Esophagus (tissue), 2 donors: ENCODE measurements at regions not wholly inside any gene's neighbourhood (a gene's known extent, or its start where the extent isn't known, plus 50 kb on each side); places are given as distances from the start of the nearest gene placed in this dataset.

ENCODE experiments used
- H3K27ac ChIP-seq, 2 donors: one replicate each; pipeline ENCODE4 v1.5.1; 2013; ENCODE audit warnings: low read depth in 2 of 2, mild to moderate bottlenecking in 2 of 2, inconsistent platforms in 1 of 2, low read length in 1 of 2, moderate library complexity in 1 of 2
- H3K27me3 ChIP-seq, 2 donors: one replicate each; pipeline ENCODE4 v1.6.1; 2013; ENCODE audit warnings: low read length in 2 of 2, control low read depth in 1 of 2, mild to moderate bottlenecking in 1 of 2; ENCODE audit not compliant: insufficient read depth in 2 of 2, control insufficient read depth in 1 of 2
- H3K36me3 ChIP-seq, 2 donors: one replicate each; pipeline ENCODE4 v1.6.1; 2013; ENCODE audit warnings: low read length in 1 of 2; ENCODE audit not compliant: control insufficient read depth in 2 of 2, insufficient read depth in 2 of 2
- H3K4me1 ChIP-seq, 2 donors: one replicate each; pipeline ENCODE4 v1.6.1; 2013; ENCODE audit warnings: low read length in 1 of 2; ENCODE audit not compliant: control insufficient read depth in 2 of 2, insufficient read depth in 2 of 2
- H3K4me3 ChIP-seq, 2 donors: one replicate each; pipeline ENCODE4 v1.5.1; 2013; ENCODE audit warnings: low read length in 2 of 2, mild to moderate bottlenecking in 2 of 2, low read depth in 1 of 2, moderate library complexity in 1 of 2
- H3K9me3 ChIP-seq, 2 donors: one replicate each; pipeline ENCODE4 v1.6.1; 2013; ENCODE audit warnings: mild to moderate bottlenecking in 2 of 2, low read depth in 1 of 2, low read length in 1 of 2, moderate library complexity in 1 of 2; ENCODE audit not compliant: control insufficient read depth in 2 of 2, insufficient read depth in 1 of 2
- WGBS, 2 donors: extraction: QIAGEN DNeasy Blood & Tissue Kit; methylation state at CpG; one replicate each; pipeline ENCODE4 v1.1.7; 2013; 5-methylcytosine and 5-hydroxymethylcytosine counted together
- donor health status: healthy with polysubstance abuse.
- donor health status: Bipolar disorder and iron deficiency.

GRCh38 chr12:116425256-116426193, 133.7 kb upstream of the MAP1LC3B2 start:
- WGBS, 2 donors = 77 to 94% methylated on average over 15 of the region's 15 CpGs
- H3K4me1 ChIP-seq = no peaks in the 10 kb centered on the region
- no peaks in the 10 kb centered on the region for H3K27me3 ChIP-seq
- no peak overlapping the region for H3K27ac ChIP-seq
- H3K36me3 ChIP-seq = no peaks in the 10 kb centered on the region
- no peak overlapping the region for H3K4me3 ChIP-seq
- H3K9me3 ChIP-seq = no peaks in the 10 kb centered on the region

DNA sequence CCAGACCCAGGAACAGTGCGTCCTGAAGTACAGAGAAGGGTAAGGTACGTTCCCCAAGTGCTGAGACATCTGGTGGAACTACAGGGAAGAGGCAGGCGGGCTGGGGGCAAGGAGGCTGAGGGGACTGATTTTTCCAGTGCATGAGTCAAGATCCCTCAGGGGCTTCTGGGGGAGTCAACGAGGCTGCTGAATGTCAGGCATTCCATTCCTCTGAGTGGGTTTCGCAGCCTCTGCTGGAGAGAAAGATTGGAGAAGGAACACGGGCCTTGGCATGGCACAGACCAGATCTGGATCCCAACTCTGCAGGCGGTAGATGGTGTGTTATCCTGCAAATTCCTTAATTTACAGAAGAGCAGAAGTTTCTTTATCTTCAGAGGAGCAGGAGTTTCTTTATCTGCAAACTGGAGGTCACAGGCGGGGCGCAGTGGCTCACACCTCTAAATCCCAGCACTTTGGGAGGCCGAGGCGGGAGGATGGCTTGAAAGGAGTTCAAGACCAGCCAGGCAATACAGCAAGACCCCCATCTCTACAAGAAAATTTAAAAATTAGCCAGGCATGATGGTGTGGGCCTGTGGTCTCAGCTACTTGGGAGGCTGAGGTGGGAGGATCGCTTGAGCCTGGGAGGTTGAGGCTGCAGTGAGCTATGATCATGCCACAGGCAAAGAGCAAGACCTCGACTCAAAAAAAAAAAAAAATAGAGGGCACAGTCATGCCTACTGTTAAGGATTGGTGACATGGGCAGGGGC, 132.6 kb upstream of the MAP1LC3B2 start:
- no peaks in the 10 kb centered on the region for H3K9me3 ChIP-seq
- H3K4me3 ChIP-seq = no peak overlapping the region
- no peaks in the 10 kb centered on the region for H3K27me3 ChIP-seq
- H3K27ac ChIP-seq = no peak overlapping the region
- H3K4me1 ChIP-seq = no peaks in the 10 kb centered on the region
- H3K36me3 ChIP-seq = no peaks in the 10 kb centered on the region
- WGBS, 2 donors = 64 to 80% methylated on average over 13 of the region's 13 CpGs

DNA sequence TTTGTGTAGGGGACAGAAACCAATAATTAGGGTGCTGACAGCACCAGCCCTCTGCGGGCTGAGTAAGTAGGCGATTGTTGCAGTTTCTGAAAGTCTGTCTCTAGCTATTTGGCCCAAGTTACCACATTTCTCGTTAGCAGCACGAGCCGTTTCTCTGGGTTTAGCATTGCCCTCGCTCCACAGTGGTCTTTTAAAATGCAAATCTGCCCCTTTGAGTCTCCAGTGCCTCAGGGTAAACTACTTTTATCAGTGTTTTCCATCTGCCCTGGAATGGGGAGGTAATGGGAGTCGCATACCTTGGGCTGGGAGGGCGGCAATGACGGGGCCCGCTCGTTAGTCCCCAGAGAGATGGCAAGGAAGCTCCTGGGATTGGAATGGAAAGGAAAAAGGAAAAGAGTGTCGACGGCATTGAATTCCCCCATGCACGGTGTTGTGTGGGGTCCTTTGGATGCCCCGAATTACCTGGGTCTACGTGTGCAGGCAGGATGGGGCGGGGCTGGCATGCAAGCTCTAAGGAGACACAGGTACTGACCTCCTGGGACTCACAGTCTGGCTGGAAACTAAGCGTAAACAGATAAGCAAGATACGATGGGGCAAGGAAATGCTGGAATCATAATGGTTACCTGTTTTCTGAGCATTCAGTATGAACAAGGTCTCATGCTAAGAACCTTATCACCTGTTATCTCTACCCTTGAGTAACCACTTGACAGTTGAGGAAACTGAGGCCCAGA, 131.8 kb upstream of the MAP1LC3B2 start:
- Histone ChIP-seq H3K36me3 (no peaks in the 10 kb centered on the region), H3K4me3 (no peak overlapping the region), H3K9me3 (no peaks in the 10 kb centered on the region), H3K4me1 (no peaks in the 10 kb centered on the region), H3K27ac (peak overlapping the region in 1 of 2 donors; percentile 13), H3K27me3 (no peaks in the 10 kb centered on the region)
- 75 to 80% methylated on average over 19 of the region's 19 CpGs for WGBS, 2 donors

GRCh38 chr12:116429826-116430360, 129.3 kb upstream of the MAP1LC3B2 start:
- H3K4me1 ChIP-seq = peaks cover 0 to 4% of the 10 kb centered on the region in 2 donors
- WGBS, 2 donors = 87 to 94% methylated on average over 7 of the region's 7 CpGs
- no peaks in the 10 kb centered on the region for H3K36me3 ChIP-seq
- H3K9me3 ChIP-seq = no peaks in the 10 kb centered on the region
- no peaks in the 10 kb centered on the region for H3K27me3 ChIP-seq
- H3K4me3 ChIP-seq = no peak overlapping the region
- H3K27ac ChIP-seq = no peak overlapping the region

DNA sequence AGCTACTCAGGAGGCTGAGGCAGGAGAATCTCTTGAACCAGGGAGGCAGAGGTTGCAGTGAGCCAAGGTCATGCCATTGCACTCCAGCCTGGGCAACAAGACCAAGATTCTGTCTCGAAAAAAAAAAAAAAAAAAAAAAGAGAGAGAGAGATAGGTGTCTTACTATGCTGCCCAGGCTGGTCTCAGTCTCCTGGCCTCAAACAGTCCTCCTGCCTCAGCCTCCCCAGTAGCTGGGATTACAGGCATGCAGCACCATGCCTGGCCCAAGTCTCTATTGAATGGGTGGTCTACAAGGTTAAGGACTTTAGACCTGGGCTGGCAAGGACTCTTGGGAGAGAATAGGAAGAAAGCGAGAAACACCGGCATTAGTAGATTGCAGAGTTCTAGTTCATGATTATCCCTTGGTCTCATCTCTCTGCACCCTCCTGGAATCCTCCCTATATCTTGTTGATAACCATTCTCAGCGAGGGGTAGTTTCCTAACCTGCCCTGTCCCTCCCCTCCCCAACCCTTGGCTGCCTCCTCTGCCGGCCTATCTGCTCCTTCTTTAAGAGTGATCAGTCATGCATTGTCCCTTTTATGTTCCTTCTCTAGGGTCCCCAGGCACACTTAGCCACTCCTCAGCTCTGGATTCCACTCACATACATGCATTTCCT, 128.1 kb upstream of the MAP1LC3B2 start:
- no peak overlapping the region for H3K4me3 ChIP-seq
- no peaks in the 10 kb centered on the region for H3K27me3 ChIP-seq
- H3K27ac ChIP-seq = no peak overlapping the region
- WGBS, 2 donors = 93 to 98% methylated on average over 4 to 5 of the region's 5 CpGs
- no peaks in the 10 kb centered on the region for H3K36me3 ChIP-seq
- H3K4me1 ChIP-seq = peaks cover 0 to 4% of the 10 kb centered on the region in 2 donors
- H3K9me3 ChIP-seq = no peaks in the 10 kb centered on the region

DNA sequence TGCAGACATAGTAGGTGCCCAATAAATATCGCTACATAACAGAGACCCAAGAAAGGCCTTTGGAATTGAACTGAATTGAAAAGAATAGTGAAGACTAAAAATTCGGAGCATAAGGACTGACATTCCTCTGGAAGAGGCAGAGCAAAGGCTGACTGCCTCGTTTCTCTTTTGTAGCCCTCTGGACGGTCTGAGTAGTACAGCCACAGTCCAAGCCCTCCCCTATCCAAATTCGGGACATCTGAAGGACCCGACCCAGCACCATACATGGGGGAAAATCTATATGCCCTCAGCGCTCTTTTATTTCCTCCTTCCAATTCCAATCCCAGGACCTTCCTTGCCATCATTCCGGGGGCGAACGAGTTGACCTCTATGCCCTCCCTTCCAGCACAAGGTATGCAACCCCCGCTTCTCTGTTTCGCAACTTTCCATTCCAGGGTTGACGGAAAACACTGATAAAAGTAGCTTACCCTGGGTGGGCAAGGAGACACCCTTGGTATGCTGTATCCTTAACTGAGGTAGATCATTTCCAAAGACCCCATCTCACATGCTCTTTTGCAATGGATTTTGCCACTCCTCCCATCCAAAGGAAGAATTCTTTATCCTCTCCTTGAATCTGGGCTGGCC, 127.4 kb upstream of the MAP1LC3B2 start:
- Histone ChIP-seq H3K4me1 (peaks cover 0 to 4% of the 10 kb centered on the region in 2 donors), H3K36me3 (no peaks in the 10 kb centered on the region), H3K9me3 (no peaks in the 10 kb centered on the region), H3K4me3 (no peak overlapping the region), H3K27me3 (no peaks in the 10 kb centered on the region), H3K27ac (no peak overlapping the region)
- 92 to 93% methylated on average over 13 of the region's 13 CpGs for WGBS, 2 donors

DNA sequence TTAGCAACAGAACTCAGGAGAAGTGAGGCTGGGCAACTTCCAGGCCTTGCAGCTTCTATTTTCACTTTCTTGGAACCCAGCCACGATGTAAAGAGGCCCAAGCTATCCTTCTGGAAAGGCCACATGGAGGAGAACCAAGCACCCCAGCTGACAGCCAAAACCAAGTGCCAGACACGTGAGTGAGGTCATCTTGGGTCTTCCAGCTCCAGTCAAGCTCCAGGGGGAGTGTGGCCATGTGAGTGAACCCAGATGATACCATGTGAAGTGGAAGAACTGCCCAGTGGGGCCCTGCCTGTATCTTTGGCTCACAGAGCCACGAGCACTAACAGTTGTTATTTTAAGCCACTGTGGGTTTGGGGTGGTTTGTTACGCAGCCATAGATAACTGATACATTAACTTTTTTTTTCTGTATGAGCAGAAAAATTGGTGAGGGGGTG, 126.8 kb upstream of the MAP1LC3B2 start:
- Histone ChIP-seq H3K4me3 (no peak overlapping the region), H3K36me3 (no peaks in the 10 kb centered on the region), H3K9me3 (no peaks in the 10 kb centered on the region), H3K27me3 (no peaks in the 10 kb centered on the region), H3K27ac (no peak overlapping the region), H3K4me1 (peaks cover 0 to 4% of the 10 kb centered on the region in 2 donors)
- 53 to 67% methylated on average over 4 of the region's 4 CpGs for WGBS, 2 donors

- Histone ChIP-seq H3K27me3 (no peaks in the 10 kb centered on the region), H3K4me1 (peaks cover 0 to 4% of the 10 kb centered on the region in 2 donors), H3K36me3 (no peaks in the 10 kb centered on the region), H3K9me3 (no peaks in the 10 kb centered on the region), H3K27ac (no peak overlapping the region), H3K4me3 (no peak overlapping the region)
- WGBS, 2 donors = 76 to 80% methylated on average over 5 of the region's 5 CpGs
These were observed 125.9 kb upstream of the MAP1LC3B2 start for GRCh38 chr12:116433249-116433648.
